ENCODE measurements at regions not wholly inside any gene's neighbourhood (a gene's known extent, or its start where the extent isn't known, plus 50 kb on each side); places are given as distances from the start of the nearest gene placed in this dataset.

DNA sequence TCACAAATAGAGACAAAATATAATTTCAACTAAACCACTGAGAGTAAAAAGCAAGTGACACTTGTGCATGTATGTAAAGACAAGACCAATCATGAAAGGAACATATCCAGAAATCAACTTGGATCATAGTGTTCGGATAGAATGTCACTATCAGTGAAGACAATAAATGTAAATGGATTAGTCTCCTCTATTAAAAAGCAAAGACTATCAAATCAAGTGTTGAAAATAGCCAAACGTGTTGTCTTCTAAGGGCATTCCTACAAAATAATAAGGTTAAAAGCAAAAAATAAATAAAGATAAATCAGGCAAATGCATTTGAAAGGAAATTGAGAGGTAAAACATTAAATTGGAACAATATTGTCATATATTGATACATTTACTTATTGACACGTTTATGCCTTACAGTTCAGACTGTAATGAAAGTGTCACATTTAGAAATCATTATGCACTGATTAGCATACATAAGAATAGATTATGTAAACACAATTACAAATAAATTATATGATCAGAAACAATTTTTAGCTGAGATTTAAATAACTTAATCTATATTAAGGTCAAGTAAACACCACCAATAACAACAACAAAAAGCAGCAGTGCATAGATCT, 1100.1 kb downstream of the BRD1 start:
- TF ChIP-seq, protein P1, sequence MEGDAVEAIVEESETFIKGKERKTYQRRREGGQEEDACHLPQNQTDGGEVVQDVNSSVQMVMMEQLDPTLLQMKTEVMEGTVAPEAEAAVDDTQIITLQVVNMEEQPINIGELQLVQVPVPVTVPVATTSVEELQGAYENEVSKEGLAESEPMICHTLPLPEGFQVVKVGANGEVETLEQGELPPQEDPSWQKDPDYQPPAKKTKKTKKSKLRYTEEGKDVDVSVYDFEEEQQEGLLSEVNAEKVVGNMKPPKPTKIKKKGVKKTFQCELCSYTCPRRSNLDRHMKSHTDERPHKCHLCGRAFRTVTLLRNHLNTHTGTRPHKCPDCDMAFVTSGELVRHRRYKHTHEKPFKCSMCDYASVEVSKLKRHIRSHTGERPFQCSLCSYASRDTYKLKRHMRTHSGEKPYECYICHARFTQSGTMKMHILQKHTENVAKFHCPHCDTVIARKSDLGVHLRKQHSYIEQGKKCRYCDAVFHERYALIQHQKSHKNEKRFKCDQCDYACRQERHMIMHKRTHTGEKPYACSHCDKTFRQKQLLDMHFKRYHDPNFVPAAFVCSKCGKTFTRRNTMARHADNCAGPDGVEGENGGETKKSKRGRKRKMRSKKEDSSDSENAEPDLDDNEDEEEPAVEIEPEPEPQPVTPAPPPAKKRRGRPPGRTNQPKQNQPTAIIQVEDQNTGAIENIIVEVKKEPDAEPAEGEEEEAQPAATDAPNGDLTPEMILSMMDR (IDR thresholded peaks at IDR 0.05; ENCODE audit: low read length): no peak
- TF ChIP-seq EZH2phosphoT487 (IDR thresholded peaks at IDR 0.05; ENCODE audit: low read length): no peak

All from MM.1S (cell line).